ENCODE measurements at regions not wholly inside any gene's neighbourhood (a gene's known extent, or its start where the extent isn't known, plus 50 kb on each side); places are given as distances from the start of the nearest gene placed in this dataset.

DNA sequence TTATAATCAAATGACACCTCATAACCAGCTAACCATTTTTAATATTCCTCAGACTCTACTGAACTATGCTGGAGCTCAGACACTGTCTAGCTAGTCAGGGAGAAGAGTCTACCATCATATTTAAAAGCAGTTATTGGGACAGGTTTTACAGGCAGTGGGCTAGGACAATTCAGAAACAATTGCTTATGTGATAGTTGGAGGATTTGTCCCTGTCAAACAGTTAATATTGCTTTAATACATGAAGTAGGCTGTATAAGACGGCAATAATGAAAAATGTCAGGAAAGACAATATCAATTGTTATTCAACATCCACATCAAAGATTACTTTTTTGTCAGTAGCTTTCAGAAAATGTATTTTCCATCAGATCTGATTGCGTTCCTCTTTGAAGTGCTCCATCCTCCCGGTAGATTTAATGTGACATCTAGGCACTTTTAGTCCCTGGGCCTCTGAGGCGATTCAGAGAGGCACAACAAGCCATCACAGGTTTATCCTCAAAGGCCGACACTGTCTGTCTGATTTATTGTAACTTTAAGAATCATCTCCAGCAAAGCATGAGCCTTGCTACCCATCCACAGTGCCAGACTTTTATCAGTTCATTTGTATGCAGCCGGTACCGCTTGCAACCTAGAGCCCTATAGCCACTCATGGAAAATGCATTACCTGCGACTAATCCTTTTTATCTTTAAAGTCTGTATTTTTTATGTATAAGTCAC lies 152.2 kb downstream of the PSAT1 start:
- Histone ChIP-seq H3K27ac (no peak overlapping the region), H3K4me1 (no peaks in the 10 kb centered on the region), H3K4me3 (no peak overlapping the region), H3K27me3 (peaks cover 0 to 3% of the 10 kb centered on the region in 2 donors), H3K36me3 (no peaks in the 10 kb centered on the region), H3K9me3 (no peaks in the 10 kb centered on the region)
- intact Hi-C loops (cut with DNase I; ENCODE audit: low total_unique reads): no loop called here
- no peak for DNase-seq
- TF ChIP-seq, protein P1, sequence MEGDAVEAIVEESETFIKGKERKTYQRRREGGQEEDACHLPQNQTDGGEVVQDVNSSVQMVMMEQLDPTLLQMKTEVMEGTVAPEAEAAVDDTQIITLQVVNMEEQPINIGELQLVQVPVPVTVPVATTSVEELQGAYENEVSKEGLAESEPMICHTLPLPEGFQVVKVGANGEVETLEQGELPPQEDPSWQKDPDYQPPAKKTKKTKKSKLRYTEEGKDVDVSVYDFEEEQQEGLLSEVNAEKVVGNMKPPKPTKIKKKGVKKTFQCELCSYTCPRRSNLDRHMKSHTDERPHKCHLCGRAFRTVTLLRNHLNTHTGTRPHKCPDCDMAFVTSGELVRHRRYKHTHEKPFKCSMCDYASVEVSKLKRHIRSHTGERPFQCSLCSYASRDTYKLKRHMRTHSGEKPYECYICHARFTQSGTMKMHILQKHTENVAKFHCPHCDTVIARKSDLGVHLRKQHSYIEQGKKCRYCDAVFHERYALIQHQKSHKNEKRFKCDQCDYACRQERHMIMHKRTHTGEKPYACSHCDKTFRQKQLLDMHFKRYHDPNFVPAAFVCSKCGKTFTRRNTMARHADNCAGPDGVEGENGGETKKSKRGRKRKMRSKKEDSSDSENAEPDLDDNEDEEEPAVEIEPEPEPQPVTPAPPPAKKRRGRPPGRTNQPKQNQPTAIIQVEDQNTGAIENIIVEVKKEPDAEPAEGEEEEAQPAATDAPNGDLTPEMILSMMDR (IDR thresholded peaks at IDR 0.05): no peak
- TF ChIP-seq POLR2A (IDR thresholded peaks at IDR 0.05): no peak

DNA sequence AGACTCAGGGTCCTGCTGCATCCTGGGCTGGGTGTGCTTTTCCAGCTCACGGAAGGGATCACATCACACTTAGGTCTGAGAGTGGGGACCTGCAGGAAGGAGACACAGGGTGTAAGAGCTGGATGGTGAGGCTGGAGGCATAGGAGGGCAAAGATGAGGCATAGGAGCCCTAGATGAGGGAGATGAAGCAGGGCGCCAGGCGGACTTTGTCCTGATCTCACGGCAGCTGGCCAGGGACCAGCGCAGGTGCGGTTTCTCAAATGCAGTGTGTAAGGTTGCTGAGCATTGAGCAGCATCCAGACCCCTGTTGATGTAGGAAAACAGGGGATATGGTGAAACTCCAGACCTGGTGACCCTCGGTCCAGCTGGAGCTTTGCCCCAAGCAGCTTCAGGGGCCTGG lies 156.5 kb downstream of the PSAT1 start:
- H3K27me3 ChIP-seq: peaks cover 0 to 3% of the 10 kb centered on the region in 2 donors
- DNase-seq: no peak
- TF ChIP-seq POLR2A (IDR thresholded peaks at IDR 0.05): no peak
- TF ChIP-seq, protein P1 (IDR thresholded peaks at IDR 0.05): no peak
- H3K36me3 ChIP-seq: no peaks in the 10 kb centered on the region
- intact Hi-C loops (cut with DNase I; ENCODE audit: low total_unique reads): no loop called here
- H3K4me1 ChIP-seq: no peaks in the 10 kb centered on the region
- H3K9me3 ChIP-seq: no peaks in the 10 kb centered on the region
- H3K27ac ChIP-seq: no peak overlapping the region
- no peak overlapping the region for H3K4me3 ChIP-seq

DNA sequence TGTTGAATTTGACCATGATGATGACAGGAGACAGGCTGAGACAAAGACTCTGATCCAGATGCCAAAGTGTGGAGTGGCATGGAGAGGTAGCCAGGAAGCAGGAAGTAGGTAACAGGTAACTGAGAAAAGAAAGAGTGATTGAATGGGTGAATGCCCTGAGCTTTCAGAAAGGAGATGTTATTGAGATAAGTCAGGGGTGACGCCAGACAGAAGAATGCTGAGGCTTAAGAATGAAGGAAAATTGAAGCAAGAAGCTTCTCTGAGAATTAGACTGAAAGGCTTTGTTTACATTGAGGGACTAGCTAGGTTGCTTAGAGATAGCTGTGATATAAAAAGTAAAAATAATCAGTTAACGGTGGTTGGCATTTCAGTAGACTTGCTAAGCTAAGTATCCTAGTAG lies 165.7 kb downstream of the PSAT1 start:
- no peak overlapping the region for H3K4me3 ChIP-seq
- H3K27me3 ChIP-seq: no peaks in the 10 kb centered on the region
- H3K36me3 ChIP-seq: no peaks in the 10 kb centered on the region
- no peak for TF ChIP-seq POLR2A (IDR thresholded peaks at IDR 0.05)
- TF ChIP-seq, protein P1 (IDR thresholded peaks at IDR 0.05): no peak
- no peaks in the 10 kb centered on the region for H3K4me1 ChIP-seq
- intact Hi-C loops (cut with DNase I; ENCODE audit: low total_unique reads): no loop called here
- DNase-seq: no peak
- no peak overlapping the region for H3K27ac ChIP-seq
- no peaks in the 10 kb centered on the region for H3K9me3 ChIP-seq

DNA sequence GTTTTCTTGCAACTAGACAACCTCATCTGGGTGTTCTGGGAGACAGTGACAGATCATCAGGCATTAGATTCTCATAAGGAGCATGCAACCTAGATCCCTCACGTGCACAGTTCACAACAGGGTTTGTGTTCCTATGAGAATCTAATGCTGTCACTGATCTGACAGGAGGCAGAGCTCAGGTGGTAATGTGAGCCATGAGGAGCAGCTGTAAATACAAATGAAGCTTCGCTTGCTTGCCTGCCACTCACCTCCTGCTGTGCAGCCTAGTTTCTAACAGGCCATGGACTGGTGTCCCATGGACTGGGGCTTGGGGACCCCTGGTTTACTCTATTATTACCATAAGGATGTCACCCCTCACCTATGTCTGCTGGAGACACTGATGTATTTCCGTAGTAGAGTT lies 166.8 kb downstream of the PSAT1 start:
- no peaks in the 10 kb centered on the region for H3K36me3 ChIP-seq
- TF ChIP-seq POLR2A (IDR thresholded peaks at IDR 0.05): no peak
- TF ChIP-seq, protein P1 (IDR thresholded peaks at IDR 0.05): no peak
- no peaks in the 10 kb centered on the region for H3K9me3 ChIP-seq
- H3K27me3 ChIP-seq: no peaks in the 10 kb centered on the region
- H3K4me3 ChIP-seq: no peak overlapping the region
- no peak overlapping the region for H3K27ac ChIP-seq
- no peaks in the 10 kb centered on the region for H3K4me1 ChIP-seq
- intact Hi-C loops (cut with DNase I; ENCODE audit: low total_unique reads): no loop called here
- DNase-seq: no peak

DNA sequence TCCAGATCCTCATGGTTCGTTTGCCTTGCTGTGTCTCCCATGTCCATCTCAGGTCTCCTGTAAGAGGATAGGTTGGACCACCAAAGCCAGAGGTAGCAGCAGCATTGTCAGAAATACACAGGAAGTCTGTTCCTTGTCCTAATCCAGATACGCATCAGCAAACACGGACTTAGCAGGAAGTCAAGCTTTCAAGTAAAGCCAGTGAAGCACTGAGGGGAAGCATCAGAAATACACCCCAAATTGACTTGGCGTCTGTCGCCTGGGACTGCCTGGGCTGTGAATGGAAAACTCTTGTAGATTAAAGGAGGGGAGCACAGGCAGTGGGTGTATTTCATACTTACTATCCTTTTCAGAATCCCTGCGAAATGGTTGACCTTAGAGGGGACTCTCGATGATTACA lies 171.3 kb downstream of the PSAT1 start:
- Histone ChIP-seq H3K36me3 (no peaks in the 10 kb centered on the region), H3K27ac (no peak overlapping the region), H3K4me1 (no peaks in the 10 kb centered on the region), H3K4me3 (no peak overlapping the region), H3K9me3 (no peaks in the 10 kb centered on the region), H3K27me3 (no peaks in the 10 kb centered on the region)
- intact Hi-C loops (cut with DNase I; ENCODE audit: low total_unique reads): no loop called here
- TF ChIP-seq POLR2A (IDR thresholded peaks at IDR 0.05): no peak
- TF ChIP-seq, protein P1 (IDR thresholded peaks at IDR 0.05): no peak
- DNase-seq: no peak

Measured in uterus (tissue), 3 donors.